Esophagus muscularis mucosa (tissue), 4 donors: ENCODE measurements at regions not wholly inside any gene's neighbourhood (a gene's known extent, or its start where the extent isn't known, plus 50 kb on each side); places are given as distances from the start of the nearest gene placed in this dataset.

Experiments
- DNase-seq: peaks from one replicate; pipeline ENCODE4 v3.0.0-alpha.2; 2017; ENCODE audit errors: extremely low spot score
- H3K27ac ChIP-seq, 4 donors: fragments of 200-600 bp; sonication (generic); replicated peaks in 1 of 4; 1 replicate in 3 of 4; 2 replicates in 1 of 4; pipeline ENCODE4 v1.5.1; 2016 to 2019; ENCODE audit warnings: mild to moderate bottlenecking in 1 of 4
- H3K27me3 ChIP-seq, 4 donors: fragments of 200-600 bp; sonication (generic); one replicate each; pipeline versions ENCODE4 v1.5.1 to v1.6.0; 2016 to 2019
- H3K36me3 ChIP-seq, 4 donors: fragments of 200-600 bp; sonication (generic); one replicate each; pipeline ENCODE4 v1.5.1; 2016 to 2019
- H3K4me1 ChIP-seq, 4 donors: fragments of 200-600 bp; sonication (generic); one replicate each; pipeline ENCODE4 v1.5.1; 2016 to 2019
- H3K4me3 ChIP-seq, 4 donors: fragments of 200-600 bp; sonication (generic); 1 replicate in 2 of 4; 2 replicates in 2 of 4; pipeline ENCODE4 v1.5.1; 2016 to 2019; ENCODE audit warnings: mild to moderate bottlenecking in 4 of 4, moderate library complexity in 1 of 4
- H3K9me3 ChIP-seq, 4 donors: fragments of 200-600 bp; sonication (generic); 1 replicate in 3 of 4; 2 replicates in 1 of 4; pipeline ENCODE4 v1.5.1; 2016 to 2019
- EP300 ChIP-seq: sonication (generic); formaldehyde crosslinking; IDR thresholded peaks from one replicate; pipeline ENCODE4 v1.6.1; 2017; ENCODE audit warnings: antibody characterized with exemption
- POLR2A ChIP-seq: fragments of 450-650 bp; IDR thresholded peaks from one replicate; pipeline ENCODE4 v1.6.1; 2017; ENCODE audit warnings: antibody characterized with exemption, moderate library complexity, mild to moderate bottlenecking, low read depth
- POLR2AphosphoS5 ChIP-seq, 2 donors: sonication (generic); formaldehyde crosslinking; IDR thresholded peaks; one replicate each; pipeline ENCODE4 v1.6.1; 2017; ENCODE audit warnings: antibody characterized with exemption in 2 of 2
- WGBS: methylation state at CpG from one replicate; pipeline ENCODE4 v1.1.5; 2018; 5-methylcytosine and 5-hydroxymethylcytosine counted together
- intact Hi-C: fragments of 100-400 bp; cut with DNase I; formaldehyde crosslinking; loops from one replicate; pipeline ENCODE4 v1.15.1; 2023
- TF ChIP-seq, protein P1 (sequence below), 3 experiments: fragments of 200-600 bp in 2 of 3; fragments of 450-650 bp in 1 of 3; sonication (generic) in 2 of 3; IDR thresholded peaks; one replicate each; pipeline ENCODE4 v1.5.1; 2017 to 2019; ENCODE audit warnings: antibody characterized with exemption in 3 of 3, mild to moderate bottlenecking in 2 of 3, moderate library complexity in 1 of 3

DNA sequence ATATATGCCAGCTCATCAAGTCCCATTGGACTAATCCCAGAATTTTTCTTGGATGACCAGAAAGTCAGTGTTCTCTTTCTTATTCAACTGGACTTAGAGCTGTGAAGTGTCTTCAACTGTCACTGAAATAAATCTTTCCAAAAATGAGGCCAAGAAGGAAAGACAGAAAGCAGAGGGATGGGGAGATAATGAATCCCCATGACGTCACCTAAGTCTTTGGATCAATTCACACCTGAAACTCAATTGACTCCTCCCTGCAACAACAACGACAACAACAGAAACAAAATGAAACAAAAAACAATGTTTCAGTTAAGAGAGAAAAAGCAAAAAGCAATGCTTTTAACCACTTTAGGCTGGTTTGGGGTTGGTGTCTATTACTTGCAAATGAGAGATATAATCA, 91.2 kb downstream of the OXGR1 start:
- WGBS = 75% methylated on average over 2 of the region's 2 CpGs
- Histone ChIP-seq H3K4me3 (no peak overlapping the region), H3K27ac (no peak overlapping the region), H3K4me1 (peaks cover 0 to 9% (median 4%) of the 10 kb centered on the region in 4 donors), H3K27me3 (no peaks in the 10 kb centered on the region), H3K9me3 (no peaks in the 10 kb centered on the region), H3K36me3 (no peaks in the 10 kb centered on the region)
- no peak for DNase-seq
- TF ChIP-seq POLR2A (no peak), POLR2AphosphoS5 (IDR thresholded peaks at IDR 0.05) (no peak), EP300 (no peak)
- TF ChIP-seq, protein P1, sequence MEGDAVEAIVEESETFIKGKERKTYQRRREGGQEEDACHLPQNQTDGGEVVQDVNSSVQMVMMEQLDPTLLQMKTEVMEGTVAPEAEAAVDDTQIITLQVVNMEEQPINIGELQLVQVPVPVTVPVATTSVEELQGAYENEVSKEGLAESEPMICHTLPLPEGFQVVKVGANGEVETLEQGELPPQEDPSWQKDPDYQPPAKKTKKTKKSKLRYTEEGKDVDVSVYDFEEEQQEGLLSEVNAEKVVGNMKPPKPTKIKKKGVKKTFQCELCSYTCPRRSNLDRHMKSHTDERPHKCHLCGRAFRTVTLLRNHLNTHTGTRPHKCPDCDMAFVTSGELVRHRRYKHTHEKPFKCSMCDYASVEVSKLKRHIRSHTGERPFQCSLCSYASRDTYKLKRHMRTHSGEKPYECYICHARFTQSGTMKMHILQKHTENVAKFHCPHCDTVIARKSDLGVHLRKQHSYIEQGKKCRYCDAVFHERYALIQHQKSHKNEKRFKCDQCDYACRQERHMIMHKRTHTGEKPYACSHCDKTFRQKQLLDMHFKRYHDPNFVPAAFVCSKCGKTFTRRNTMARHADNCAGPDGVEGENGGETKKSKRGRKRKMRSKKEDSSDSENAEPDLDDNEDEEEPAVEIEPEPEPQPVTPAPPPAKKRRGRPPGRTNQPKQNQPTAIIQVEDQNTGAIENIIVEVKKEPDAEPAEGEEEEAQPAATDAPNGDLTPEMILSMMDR (IDR thresholded peaks at IDR 0.05) = no peak
- intact Hi-C loops = no loop called here

DNA sequence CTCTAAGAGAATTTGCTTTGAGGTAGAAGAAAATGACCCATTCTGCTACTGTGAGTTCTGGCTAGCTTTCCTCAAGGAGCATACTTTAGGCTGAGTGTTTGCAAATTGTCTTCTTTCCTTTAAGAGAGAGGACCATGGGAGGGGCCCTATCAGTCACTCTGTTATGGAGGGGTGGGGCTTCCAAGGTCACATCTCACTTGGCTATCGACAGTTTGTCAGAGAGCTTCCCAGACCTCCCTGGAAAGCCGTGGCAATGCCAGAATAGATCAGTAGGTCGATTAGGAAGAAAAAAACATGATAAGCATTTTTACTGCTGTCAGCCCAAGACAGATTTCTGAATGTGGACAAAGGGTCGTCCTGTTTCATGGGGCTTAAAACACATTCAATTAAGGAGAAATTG, 93.3 kb downstream of the OXGR1 start:
- H3K36me3 ChIP-seq = no peaks in the 10 kb centered on the region
- intact Hi-C loops = no loop called here
- DNase-seq = no peak
- 23% methylated on average over 4 of the region's 4 CpGs for WGBS
- no peaks in the 10 kb centered on the region for H3K27me3 ChIP-seq
- H3K4me3 ChIP-seq = no peak overlapping the region
- H3K4me1 ChIP-seq = peaks cover 0 to 9% (median 4%) of the 10 kb centered on the region in 4 donors
- TF ChIP-seq, protein P1 (IDR thresholded peaks at IDR 0.05) = no peak
- TF ChIP-seq POLR2AphosphoS5 (IDR thresholded peaks at IDR 0.05) (no peak), POLR2A (no peak), EP300 (no peak)
- H3K9me3 ChIP-seq = no peaks in the 10 kb centered on the region
- no peak overlapping the region for H3K27ac ChIP-seq

DNA sequence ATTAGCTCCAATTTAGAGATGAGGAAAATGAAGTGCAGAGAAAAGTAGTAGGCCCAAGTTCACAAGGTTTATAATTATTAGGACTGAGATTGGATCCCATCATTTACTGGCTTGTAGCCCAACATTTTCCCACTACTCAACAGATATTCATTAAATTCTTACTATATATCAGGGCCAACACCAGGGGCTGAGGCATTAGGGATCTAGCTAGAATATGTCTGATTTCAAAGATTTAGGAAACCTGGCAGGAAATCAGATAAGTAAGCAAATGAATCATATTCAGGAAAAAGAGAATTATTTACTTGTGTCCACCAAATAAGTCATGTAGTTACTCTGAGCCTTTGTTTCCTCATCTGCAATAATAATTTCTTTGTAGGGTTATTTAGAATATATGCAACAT, 94.3 kb downstream of the OXGR1 start:
- Histone ChIP-seq H3K4me1 (peaks cover 0 to 9% (median 4%) of the 10 kb centered on the region in 4 donors), H3K27me3 (no peaks in the 10 kb centered on the region), H3K4me3 (no peak overlapping the region), H3K27ac (no peak overlapping the region), H3K36me3 (no peaks in the 10 kb centered on the region), H3K9me3 (peaks cover 0 to 3% (median 0%) of the 10 kb centered on the region in 4 donors)
- intact Hi-C loops = no loop called here
- TF ChIP-seq POLR2AphosphoS5 (IDR thresholded peaks at IDR 0.05) (no peak), EP300 (no peak), POLR2A (no peak)
- TF ChIP-seq, protein P1 (IDR thresholded peaks at IDR 0.05) = no peak
- DNase-seq = no peak

DNA sequence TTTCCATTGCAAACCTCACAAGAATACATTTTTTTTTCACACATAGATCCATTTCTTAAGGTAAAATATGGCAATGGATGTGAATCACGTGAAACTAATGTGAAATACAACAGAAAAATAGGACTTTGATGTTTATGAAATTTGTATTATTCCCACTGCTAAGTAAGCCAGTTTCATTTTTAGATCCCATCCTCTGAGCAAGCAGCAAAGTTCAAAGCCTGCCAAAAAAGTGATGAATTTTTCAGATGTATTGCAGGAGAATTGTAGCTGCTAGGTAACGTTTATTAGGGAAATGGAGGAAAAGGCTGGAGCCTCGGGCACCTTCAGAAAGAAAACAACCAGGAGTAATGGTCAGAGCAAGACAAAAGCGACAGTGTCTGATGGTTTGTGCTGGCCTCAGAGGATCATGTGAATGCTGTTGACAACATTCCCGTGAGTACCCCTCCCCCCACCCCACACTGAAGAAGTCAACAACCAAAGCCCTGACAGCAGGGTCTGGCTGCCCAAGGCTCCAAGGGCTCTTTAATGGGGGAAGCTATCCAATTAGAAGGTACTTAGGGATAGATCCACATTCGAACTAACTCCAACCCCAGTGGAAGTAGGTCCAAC, 95.5 kb downstream of the OXGR1 start:
- no peak overlapping the region for H3K4me3 ChIP-seq
- H3K36me3 ChIP-seq = no peaks in the 10 kb centered on the region
- H3K27me3 ChIP-seq = no peaks in the 10 kb centered on the region
- peaks cover 0 to 3% (median 0%) of the 10 kb centered on the region in 4 donors for H3K9me3 ChIP-seq
- TF ChIP-seq, protein P1 (IDR thresholded peaks at IDR 0.05) = no peak
- H3K4me1 ChIP-seq = peaks cover 0 to 9% (median 4%) of the 10 kb centered on the region in 4 donors
- peak overlapping the region in 1 of 4 donors; percentile 7 for H3K27ac ChIP-seq
- intact Hi-C loops = no loop called here
- 45% methylated on average over 5 of the region's 6 CpGs for WGBS
- DNase-seq = no peak

DNA sequence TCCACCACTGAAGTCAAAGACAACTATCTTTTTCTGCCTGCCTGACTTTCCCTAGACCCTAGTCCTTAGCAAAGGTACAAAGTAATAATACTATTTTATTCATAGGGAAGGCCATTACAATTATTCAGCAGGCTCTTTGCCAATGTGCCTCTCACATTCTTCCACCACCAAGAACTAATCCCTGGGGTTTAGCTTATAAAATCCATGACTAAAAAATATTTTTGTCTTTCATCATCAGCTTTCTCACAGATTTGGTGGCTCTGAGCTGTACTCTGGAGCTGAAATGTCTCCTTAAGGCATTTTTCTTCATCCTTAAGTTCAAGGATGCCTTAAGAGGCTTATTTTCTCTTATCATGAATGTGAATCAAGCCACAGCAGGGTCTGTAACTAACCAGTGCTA, 96.1 kb downstream of the OXGR1 start:
- no peaks in the 10 kb centered on the region for H3K36me3 ChIP-seq
- peaks cover 0 to 3% (median 0%) of the 10 kb centered on the region in 4 donors for H3K9me3 ChIP-seq
- DNase-seq = no peak
- H3K4me3 ChIP-seq = no peak overlapping the region
- H3K4me1 ChIP-seq = peaks cover 0 to 9% (median 4%) of the 10 kb centered on the region in 4 donors
- peak overlapping the region in 1 of 4 donors; percentile 7 for H3K27ac ChIP-seq
- TF ChIP-seq, protein P1 (IDR thresholded peaks at IDR 0.05) = no peak
- no peak for TF ChIP-seq POLR2A
- no peak for TF ChIP-seq POLR2AphosphoS5 (IDR thresholded peaks at IDR 0.05)
- TF ChIP-seq EP300 = no peak
- intact Hi-C loops = no loop called here
- no peaks in the 10 kb centered on the region for H3K27me3 ChIP-seq
